HFFc6 (cell line): ENCODE measurements at regions not wholly inside any gene's neighbourhood (a gene's known extent, or its start where the extent isn't known, plus 50 kb on each side); places are given as distances from the start of the nearest gene placed in this dataset.

ENCODE experiments used
- DNase-seq: peaks from one replicate; pipeline ENCODE4 v3.0.0-alpha.2; 2018
- H3K27ac Mint-ChIP-seq: 2 replicates; pipeline ENCODE4 v1.8.0; 2020; ENCODE audit warnings: mild to moderate bottlenecking, mixed read lengths
- H3K27me3 Mint-ChIP-seq: 2 replicates; pipeline ENCODE4 v1.8.0; 2021; ENCODE audit warnings: mild to moderate bottlenecking, moderate library complexity, mixed read lengths; ENCODE audit not compliant: insufficient read depth
- H3K36me3 Mint-ChIP-seq: 2 replicates; pipeline ENCODE4 v1.8.0; 2021; ENCODE audit warnings: low read depth, mixed read lengths
- H3K4me1 Mint-ChIP-seq: 2 replicates; pipeline ENCODE4 v1.8.0; 2020; ENCODE audit warnings: low read depth, mixed read lengths
- H3K4me3 Mint-ChIP-seq: 2 replicates; pipeline ENCODE4 v1.8.0; 2020; ENCODE audit warnings: mild to moderate bottlenecking, moderate library complexity, mixed read lengths
- H3K9me3 Mint-ChIP-seq: 2 replicates; pipeline ENCODE4 v1.8.0; 2020; ENCODE audit warnings: mild to moderate bottlenecking, mixed read lengths
- TF ChIP-seq, protein P1 (sequence below): fragments of 200-600 bp; sonication (generic); IDR thresholded peaks from 2 replicates; pipeline ENCODE4 v1.5.0; 2021; ENCODE audit warnings: antibody characterized with exemption, mild to moderate bottlenecking

DNA sequence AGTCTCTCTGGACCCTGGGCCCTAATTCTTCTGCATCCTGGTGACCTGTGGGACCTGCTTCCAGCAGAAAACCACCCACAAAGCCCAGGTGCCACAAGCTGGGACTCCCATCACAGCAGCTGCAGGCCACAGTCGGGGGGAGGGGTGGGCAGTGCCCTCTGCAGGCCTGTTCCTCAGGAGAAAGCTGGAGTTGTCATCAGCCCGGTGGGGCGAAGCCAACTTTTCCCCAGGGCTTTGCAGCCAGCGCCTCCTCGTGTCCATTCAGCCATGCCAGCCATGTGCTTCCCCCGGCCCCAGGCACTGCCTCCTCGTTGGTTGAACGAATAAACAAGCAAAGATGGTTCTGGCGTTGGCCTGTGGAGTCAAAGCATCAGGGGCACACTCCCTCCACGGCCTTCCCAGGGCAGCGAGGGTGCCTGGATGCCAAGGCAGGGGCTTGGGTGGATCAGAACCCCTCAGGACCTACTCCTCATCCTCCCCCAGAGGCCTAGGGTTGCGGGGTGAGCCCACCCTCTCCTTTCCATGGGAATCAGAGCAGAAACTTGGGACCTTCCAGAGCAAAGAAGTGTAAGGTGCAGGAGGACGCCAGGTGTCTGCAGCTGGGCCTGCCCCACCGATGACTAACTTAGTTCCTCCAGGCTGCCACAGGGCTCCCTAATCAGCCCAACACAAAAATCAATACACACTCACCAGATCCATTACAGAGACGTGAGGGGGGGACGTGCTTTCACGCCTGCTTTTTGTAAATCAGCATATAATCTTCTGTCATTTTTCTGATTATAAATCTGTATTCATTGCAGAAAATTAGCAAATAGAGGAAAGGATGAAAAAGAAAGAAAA is 75.7 kb upstream of the RAB6C start:
- no peak overlapping the region for H3K27ac Mint-ChIP-seq
- TF ChIP-seq, protein P1, sequence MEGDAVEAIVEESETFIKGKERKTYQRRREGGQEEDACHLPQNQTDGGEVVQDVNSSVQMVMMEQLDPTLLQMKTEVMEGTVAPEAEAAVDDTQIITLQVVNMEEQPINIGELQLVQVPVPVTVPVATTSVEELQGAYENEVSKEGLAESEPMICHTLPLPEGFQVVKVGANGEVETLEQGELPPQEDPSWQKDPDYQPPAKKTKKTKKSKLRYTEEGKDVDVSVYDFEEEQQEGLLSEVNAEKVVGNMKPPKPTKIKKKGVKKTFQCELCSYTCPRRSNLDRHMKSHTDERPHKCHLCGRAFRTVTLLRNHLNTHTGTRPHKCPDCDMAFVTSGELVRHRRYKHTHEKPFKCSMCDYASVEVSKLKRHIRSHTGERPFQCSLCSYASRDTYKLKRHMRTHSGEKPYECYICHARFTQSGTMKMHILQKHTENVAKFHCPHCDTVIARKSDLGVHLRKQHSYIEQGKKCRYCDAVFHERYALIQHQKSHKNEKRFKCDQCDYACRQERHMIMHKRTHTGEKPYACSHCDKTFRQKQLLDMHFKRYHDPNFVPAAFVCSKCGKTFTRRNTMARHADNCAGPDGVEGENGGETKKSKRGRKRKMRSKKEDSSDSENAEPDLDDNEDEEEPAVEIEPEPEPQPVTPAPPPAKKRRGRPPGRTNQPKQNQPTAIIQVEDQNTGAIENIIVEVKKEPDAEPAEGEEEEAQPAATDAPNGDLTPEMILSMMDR: no peak
- no peaks in the 10 kb centered on the region for H3K4me1 Mint-ChIP-seq
- no peaks in the 10 kb centered on the region; the same call in 1 of the 2 replicates for H3K27me3 Mint-ChIP-seq
- H3K36me3 Mint-ChIP-seq: no peaks in the 10 kb centered on the region
- no peak for DNase-seq
- no peaks in the 10 kb centered on the region for H3K9me3 Mint-ChIP-seq
- H3K4me3 Mint-ChIP-seq: no peak overlapping the region

DNA sequence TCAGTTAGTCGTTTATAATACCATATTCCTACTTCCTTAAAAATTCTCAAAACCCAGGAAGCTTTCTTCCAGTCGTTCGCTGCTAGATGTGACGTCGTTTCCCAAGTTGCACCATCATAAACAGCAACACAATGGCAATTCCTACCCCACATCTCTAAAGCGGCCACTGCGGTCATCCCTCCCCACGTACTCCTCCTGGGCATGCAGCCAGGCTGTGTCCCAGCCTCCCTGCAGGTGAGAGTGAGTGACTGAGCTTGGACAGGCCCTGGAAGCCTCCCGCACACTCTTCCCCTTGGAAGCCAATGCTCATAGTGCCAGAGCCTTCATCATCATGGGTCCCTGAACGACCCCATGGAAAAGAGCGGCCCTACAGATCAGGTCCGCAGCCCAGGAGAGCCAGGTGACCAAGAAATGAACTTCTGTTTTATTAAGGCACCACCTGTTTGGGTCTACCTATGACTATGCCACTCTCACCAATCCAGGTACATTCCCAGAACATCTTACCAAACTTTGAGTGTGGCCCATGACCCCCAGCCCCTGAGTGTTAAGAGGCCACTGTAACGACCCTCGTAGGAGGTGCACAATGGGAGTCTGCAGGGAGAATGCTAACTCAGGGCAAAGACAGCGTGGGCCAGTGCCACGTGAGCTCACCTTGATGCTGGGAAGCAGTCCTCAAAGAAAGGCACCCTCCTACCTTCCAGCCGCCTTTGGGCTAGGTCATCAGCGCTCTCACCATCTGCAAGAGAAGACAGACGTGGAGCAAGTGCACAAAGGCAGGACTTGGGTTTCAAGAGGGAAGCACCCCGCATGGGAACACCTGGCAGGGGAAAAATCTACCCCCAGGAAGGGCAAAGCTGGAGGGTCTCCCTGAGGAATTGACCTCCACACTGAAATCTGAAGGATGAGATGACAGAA is 74.7 kb upstream of the RAB6C start:
- TF ChIP-seq, protein P1: no peak
- no peak for DNase-seq
- Mint-ChIP-seq H3K36me3 (no peaks in the 10 kb centered on the region), H3K27me3 (no peaks in the 10 kb centered on the region; the same call in 1 of the 2 replicates), H3K9me3 (no peaks in the 10 kb centered on the region), H3K27ac (no peak overlapping the region), H3K4me3 (no peak overlapping the region), H3K4me1 (no peaks in the 10 kb centered on the region)

DNA sequence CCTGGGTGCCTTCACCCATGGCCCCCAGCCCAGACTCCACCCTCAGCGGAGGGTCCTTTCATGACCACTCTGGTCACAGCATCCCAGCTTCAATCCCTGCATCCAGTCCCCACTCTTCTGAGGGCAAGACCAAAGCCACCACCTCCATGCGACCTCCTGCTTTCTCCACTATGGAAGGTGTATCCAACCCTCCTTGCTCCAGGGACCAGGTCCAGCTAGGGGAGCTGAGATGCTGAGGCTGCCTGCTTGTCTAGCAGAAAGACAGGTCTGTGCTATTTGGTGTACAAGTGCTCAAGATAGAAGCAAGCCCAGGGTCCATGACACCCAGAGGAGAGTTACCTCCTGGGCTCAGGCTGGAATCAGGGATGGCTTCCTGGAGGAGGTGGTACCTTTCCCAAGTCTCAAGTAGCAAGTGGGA is 73.8 kb upstream of the RAB6C start:
- DNase-seq: no peak
- H3K4me1 Mint-ChIP-seq: no peaks in the 10 kb centered on the region
- TF ChIP-seq, protein P1: no peak
- no peaks in the 10 kb centered on the region for H3K36me3 Mint-ChIP-seq
- no peaks in the 10 kb centered on the region; the same call in 1 of the 2 replicates for H3K27me3 Mint-ChIP-seq
- no peak overlapping the region for H3K4me3 Mint-ChIP-seq
- H3K9me3 Mint-ChIP-seq: no peaks in the 10 kb centered on the region
- H3K27ac Mint-ChIP-seq: no peak overlapping the region

DNA sequence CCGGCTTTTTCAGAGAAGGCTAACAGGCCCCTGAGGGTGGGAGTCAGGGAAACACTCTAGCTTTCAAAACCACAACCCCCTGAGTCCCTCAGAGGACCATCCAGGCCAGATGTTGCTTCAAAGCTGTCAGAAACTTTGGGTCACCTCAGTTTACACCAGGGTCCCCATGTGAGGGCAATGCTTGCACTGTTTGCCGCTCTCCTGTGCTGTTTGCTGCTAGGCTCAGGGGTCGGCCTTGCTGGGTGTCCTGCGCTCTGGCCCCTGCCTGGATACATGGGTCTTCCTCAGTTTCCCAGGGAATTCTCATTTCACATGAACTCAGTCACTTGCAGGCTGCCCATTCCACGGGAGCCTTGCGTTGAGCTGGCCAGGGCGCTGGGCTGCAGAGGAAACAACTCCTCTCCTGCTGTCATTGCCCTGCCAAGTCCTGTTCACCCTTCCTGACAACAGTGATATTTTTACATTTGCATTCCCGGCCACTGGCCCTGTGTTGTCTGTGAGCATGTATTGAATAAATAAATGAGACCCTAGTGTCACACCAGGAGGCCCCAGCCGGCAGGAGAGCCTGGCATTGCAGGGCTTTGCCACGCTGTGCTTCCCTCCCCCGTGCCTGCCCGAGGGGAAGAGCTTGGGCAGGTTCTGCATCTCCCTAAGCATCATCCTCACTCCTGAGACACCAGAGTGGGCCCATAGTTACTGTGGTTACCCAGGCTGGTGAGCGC is 73.2 kb upstream of the RAB6C start:
- H3K27ac Mint-ChIP-seq: no peak overlapping the region
- H3K36me3 Mint-ChIP-seq: no peaks in the 10 kb centered on the region
- no peaks in the 10 kb centered on the region; the same call in 1 of the 2 replicates for H3K27me3 Mint-ChIP-seq
- H3K9me3 Mint-ChIP-seq: no peaks in the 10 kb centered on the region
- no peaks in the 10 kb centered on the region for H3K4me1 Mint-ChIP-seq
- no peak for DNase-seq
- TF ChIP-seq, protein P1: no peak
- H3K4me3 Mint-ChIP-seq: no peak overlapping the region

DNA sequence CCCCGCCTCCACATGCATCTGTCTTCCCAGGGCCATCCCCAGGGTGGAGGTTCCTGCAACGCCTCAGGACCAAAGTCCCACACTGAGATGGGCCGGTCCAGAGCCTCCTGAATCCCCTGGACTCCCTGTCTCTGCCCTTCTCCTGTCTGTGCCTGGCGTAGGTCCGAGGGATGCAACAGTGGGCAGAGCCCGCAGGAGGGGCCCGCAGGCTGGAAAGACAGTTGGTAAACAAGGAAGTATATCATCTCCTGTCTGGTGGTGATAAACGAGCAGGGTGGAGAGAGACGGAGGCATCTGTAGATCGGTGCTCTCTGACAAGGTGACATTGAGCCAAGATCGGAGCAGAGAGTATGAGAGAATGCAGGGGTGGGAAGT is 72.6 kb upstream of the RAB6C start:
- Mint-ChIP-seq H3K9me3 (no peaks in the 10 kb centered on the region), H3K36me3 (no peaks in the 10 kb centered on the region), H3K27me3 (no peaks in the 10 kb centered on the region; the same call in 1 of the 2 replicates), H3K27ac (no peak overlapping the region), H3K4me3 (no peak overlapping the region), H3K4me1 (no peaks in the 10 kb centered on the region)
- DNase-seq: no peak
- TF ChIP-seq, protein P1: no peak
